Eye (tissue), 1 donor: ENCODE measurements at regions not wholly inside any gene's neighbourhood (a gene's known extent, or its start where the extent isn't known, plus 50 kb on each side); places are given as distances from the start of the nearest gene placed in this dataset.
"Not testable (repeated sequence)": the region's sequence is repeated elsewhere in the genome, so short reads cannot be mapped to it uniquely, and the experiment has no call there.

Experiments
- DNase-seq: peaks from one replicate; pipeline ENCODE4 v3.0.0-alpha.2; 2015

GRCh38 chr4:64807821-64808220 is 398.6 kb upstream of the TECRL start:
- no peak for DNase-seq

- no peak for DNase-seq
Measured at GRCh38 chr4:64799751-64800150, 390.5 kb upstream of the TECRL start.

GRCh38 chr4:64798828-64799227 is 389.6 kb upstream of the TECRL start:
- not testable (repeated sequence) for DNase-seq

- peak; percentile 50 for DNase-seq
Measured at GRCh38 chr4:64796581-64796980, 387.3 kb upstream of the TECRL start.

GRCh38 chr4:64784125-64784524 is 374.9 kb upstream of the TECRL start:
- DNase-seq, result peak; percentile 70

GRCh38 chr4:64781737-64782326 is 372.6 kb upstream of the TECRL start:
- DNase-seq, result peak; percentile 85

- DNase-seq, result no peak
Measured at GRCh38 chr4:64780664-64781063, 371.4 kb upstream of the TECRL start.

GRCh38 chr4:64777286-64777685 is 368.0 kb upstream of the TECRL start:
- DNase-seq, result no peak

- DNase-seq, result no peak
Measured at GRCh38 chr4:64776820-64777219, 367.6 kb upstream of the TECRL start.

GRCh38 chr4:64774626-64775025 is 365.4 kb upstream of the TECRL start:
- DNase-seq, result no peak

- DNase-seq, result no peak
Measured at GRCh38 chr4:64771149-64771548, 361.9 kb upstream of the TECRL start.

GRCh38 chr4:64767547-64767946 is 358.3 kb upstream of the TECRL start:
- no peak for DNase-seq

- no peak for DNase-seq
Measured at GRCh38 chr4:64766565-64766964, 357.3 kb upstream of the TECRL start.

- no peak for DNase-seq
Measured at GRCh38 chr4:64756016-64756415, 346.8 kb upstream of the TECRL start.

GRCh38 chr4:64747919-64748715 is 338.9 kb upstream of the TECRL start:
- DNase-seq, result no peak

- DNase-seq, result no peak
Measured at GRCh38 chr4:64738240-64738639, 329.0 kb upstream of the TECRL start.

- not testable (repeated sequence) for DNase-seq
Measured at GRCh38 chr4:64737854-64738138, 328.5 kb upstream of the TECRL start.

GRCh38 chr4:64737026-64737853 is 328.0 kb upstream of the TECRL start:
- DNase-seq, result no peak

- no peak for DNase-seq
Measured at GRCh38 chr4:64729561-64729960, 320.3 kb upstream of the TECRL start.

GRCh38 chr4:64727960-64728359 is 318.7 kb upstream of the TECRL start:
- DNase-seq, result peak; percentile 40

- peak; percentile 11 for DNase-seq
Measured at GRCh38 chr4:64727391-64727790, 318.1 kb upstream of the TECRL start.

- no peak for DNase-seq
Measured at GRCh38 chr4:64724689-64725088, 315.4 kb upstream of the TECRL start.

- no peak for DNase-seq
Measured at GRCh38 chr4:64721106-64721505, 311.9 kb upstream of the TECRL start.

- peak; percentile 9 for DNase-seq
Measured at GRCh38 chr4:64718091-64718490, 308.8 kb upstream of the TECRL start.
